A549 (cell line): ENCODE measurements at regions not wholly inside any gene's neighbourhood (a gene's known extent, or its start where the extent isn't known, plus 50 kb on each side); places are given as distances from the start of the nearest gene placed in this dataset.

ENCODE experiments used
- ATAC-seq, 2 experiments: fragments of 200-7000 bp in 1 of 2; fragments of >200 bp in 1 of 2; cut with Nextera tagmentation in 1 of 2; cut with Tn5 transposase in 1 of 2; 3 replicates each; pipeline versions ENCODE4 v1.8.0 to v1.9.1; 2018 to 2020; ENCODE audit warnings: mild to moderate bottlenecking in 1 of 2, moderate library complexity in 1 of 2
- CTCF ChIA-PET: fragments of 300-600 bp; sonication (Branson Sonifier 250); formaldehyde crosslinking; extraction: SDS; loops from one replicate; lab custom pipeline; 2021; ENCODE audit warnings: antibody characterized with exemption, inconsistent platforms; lab: Yijun Ruan, JAX
- POLR2A ChIA-PET: fragments of 350-600 bp; formaldehyde crosslinking; extraction: SDS; loops from one replicate; lab custom pipeline; 2021; ENCODE audit warnings: antibody characterized with exemption, inconsistent platforms; lab: Yijun Ruan, JAX
- DNase-seq, 2 experiments: peaks; one replicate each; pipeline versions ENCODE4 v3.0.0 to v3.0.0-alpha.2; 2011 to 2016; ENCODE audit warnings: low read depth in 1 of 2, low spot score in 1 of 2
- FAIRE-seq: peaks from 2 replicates; lab custom pipeline; 2011; peaks lifted over from hg19 to GRCh38; lab: Jason Lieb, UNC
- H3K27ac ChIP-seq, 2 experiments: fragments of >200 bp; sonication (Bioruptor Twin); formaldehyde crosslinking; 3 replicates each; pipeline ENCODE4 v1.5.1; 2016 to 2017
- H3K4me1 ChIP-seq: fragments of >200 bp; sonication (Bioruptor Twin); formaldehyde crosslinking; 3 replicates; pipeline ENCODE4 v1.6.1; 2016
- H3K4me2 ChIP-seq: fragments of >200 bp; sonication (Bioruptor Twin); formaldehyde crosslinking; 3 replicates; pipeline ENCODE4 v1.6.1; 2016
- H3K4me3 ChIP-seq: fragments of >200 bp; sonication (Bioruptor Twin); formaldehyde crosslinking; 3 replicates; pipeline ENCODE4 v1.5.1; 2016
- H3K9me3 ChIP-seq: fragments of >200 bp; sonication (Bioruptor Twin); formaldehyde crosslinking; 3 replicates; pipeline ENCODE4 v1.6.1; 2016
- ATOH8 ChIP-seq: fragments of 250-450 bp; sonication (Bioruptor Pico); IDR thresholded peaks from 2 replicates; pipeline ENCODE4 v1.5.0; 2020; ENCODE audit warnings: low read depth, mild to moderate bottlenecking, moderate library complexity
- CBX2 ChIP-seq: fragments of 200-600 bp; sonication (generic); IDR thresholded peaks from 2 replicates; pipeline ENCODE4 v1.6.1; 2016; ENCODE audit warnings: low read depth, mild to moderate bottlenecking, borderline replicate concordance
- CEBPB ChIP-seq, 2 experiments: fragments of >200 bp in 1 of 2; sonication (Bioruptor Twin) in 1 of 2; formaldehyde crosslinking in 1 of 2; IDR thresholded peaks; 2 replicates each; pipeline ENCODE4 v1.6.1; 2012 to 2016
- CTCF ChIP-seq: fragments of >200 bp; sonication (Bioruptor Twin); formaldehyde crosslinking; IDR thresholded peaks from 3 replicates; pipeline ENCODE4 v1.5.1; 2016
- EHMT2 ChIP-seq: fragments of 200-600 bp; sonication (generic); IDR thresholded peaks from 2 replicates; pipeline ENCODE4 v1.6.1; 2016; ENCODE audit warnings: antibody characterized with exemption, low read depth, mild to moderate bottlenecking, moderate library complexity
- ELK1 ChIP-seq: fragments of 150-350 bp; IDR thresholded peaks from 2 replicates; pipeline ENCODE4 v1.6.1; 2014; ENCODE audit warnings: low read depth, mild to moderate bottlenecking, low read length
- EP300 ChIP-seq, 2 experiments: fragments of >200 bp; sonication (Bioruptor Twin); formaldehyde crosslinking; IDR thresholded peaks; 2 replicates in 1 of 2; 3 replicates in 1 of 2; pipeline ENCODE4 v1.6.1; 2016 to 2017
- FOSL2 ChIP-seq, 2 experiments: fragments of 450-650 bp in 1 of 2; fragments of >200 bp in 1 of 2; sonication (Bioruptor Twin) in 1 of 2; formaldehyde crosslinking; IDR thresholded peaks; 2 replicates each; pipeline versions ENCODE4 v1.5.0 to v1.6.1; 2016 to 2020; ENCODE audit warnings: mild to moderate bottlenecking in 1 of 2, moderate library complexity in 1 of 2
- GATA3 ChIP-seq: IDR thresholded peaks from 2 replicates; pipeline ENCODE4 v1.6.1; 2012; ENCODE audit warnings: borderline replicate concordance
- HES2 ChIP-seq: fragments of >200 bp; sonication (Bioruptor Twin); formaldehyde crosslinking; IDR thresholded peaks from 2 replicates; pipeline ENCODE4 v1.6.1; 2016
- HMGXB4 ChIP-seq: fragments of 250-450 bp; sonication (Bioruptor Pico); IDR thresholded peaks from 2 replicates; pipeline ENCODE4 v1.5.0; 2021; ENCODE audit warnings: mild to moderate bottlenecking, moderate library complexity, borderline replicate concordance
- HOXB13 ChIP-seq: fragments of 250-450 bp; sonication (Bioruptor Pico); IDR thresholded peaks from 2 replicates; pipeline ENCODE4 v1.5.0; 2020; ENCODE audit warnings: low read depth, mild to moderate bottlenecking, moderate library complexity
- JUN ChIP-seq, 2 experiments: fragments of >200 bp; sonication (Bioruptor Twin); formaldehyde crosslinking; IDR thresholded peaks; 2 replicates in 1 of 2; 3 replicates in 1 of 2; pipeline ENCODE4 v1.6.1; 2016 to 2017
- MAFK ChIP-seq: fragments of 450-650 bp; IDR thresholded peaks from 2 replicates; pipeline ENCODE4 v1.6.1; 2014; ENCODE audit not compliant: partially characterized antibody
- NR3C1 ChIP-seq: fragments of >200 bp; sonication (Bioruptor Twin); formaldehyde crosslinking; IDR thresholded peaks from 3 replicates; pipeline ENCODE4 v1.6.1; 2017
- PBX3 ChIP-seq: IDR thresholded peaks from 2 replicates; pipeline ENCODE4 v1.6.1; 2012
- POLR2A ChIP-seq: IDR thresholded peaks from 2 replicates; pipeline ENCODE4 v1.6.1; 2012; ENCODE audit warnings: mild to moderate bottlenecking, low read length
- RAD21 ChIP-seq, 2 experiments: fragments of >200 bp in 1 of 2; sonication (Bioruptor Twin) in 1 of 2; formaldehyde crosslinking in 1 of 2; IDR thresholded peaks in 1 of 2; conservative IDR thresholded peaks in 1 of 2; 2 replicates in 1 of 2; 3 replicates in 1 of 2; pipeline ENCODE4 v1.6.1; 2012 to 2018; ENCODE audit warnings: inconsistent platforms in 1 of 2
- ZC3H11A ChIP-seq: fragments of 450-650 bp; IDR thresholded peaks from 2 replicates; pipeline ENCODE4 v1.6.1; 2014; ENCODE audit warnings: antibody characterized with exemption, mild to moderate bottlenecking
- ZFP36 ChIP-seq: fragments of 450-650 bp; IDR thresholded peaks from 2 replicates; pipeline ENCODE4 v1.6.1; 2014; ENCODE audit warnings: borderline replicate concordance; ENCODE audit not compliant: partially characterized antibody
- WGBS: methylation state at CpG from one replicate; pipeline ENCODE4 v1.1.6; 2017; ENCODE audit errors: missing lambda C conversion rate; 5-methylcytosine and 5-hydroxymethylcytosine counted together

GRCh38 chr18:48476550-48476917 lies 62.3 kb upstream of the CTIF start:
- Histone ChIP-seq H3K4me1 (peaks cover 8% of the 10 kb centered on the region), H3K9me3 (peaks cover 8% of the 10 kb centered on the region)
- no peak for DNase-seq
- CTCF ChIA-PET, result interaction anchor here (0.6 to 3.1 kb wide), 47 partner anchors 9 to 762 kb away, joined by 3 to 49 read pairs (median 5); no protein-coding TSS in a partner anchor
- FAIRE-seq, result no peak
- TF ChIP-seq MAFK, result no peak
- TF ChIP-seq ATOH8 (CRISPR knock-in tag), result no peak
- no peak for TF ChIP-seq HOXB13 (CRISPR knock-in tag)
- TF ChIP-seq CTCF, result no peak
- no peak for TF ChIP-seq ELK1
- no peak for TF ChIP-seq ZC3H11A
- TF ChIP-seq POLR2A, result no peak
- no peak for TF ChIP-seq CEBPB (IDR thresholded peaks at IDR 0.05)
- TF ChIP-seq HES2, result no peak
- no peak for TF ChIP-seq EP300 (IDR thresholded peaks at IDR 0.05)
- no peak for TF ChIP-seq GATA3
- TF ChIP-seq JUN (IDR thresholded peaks at IDR 0.05), result no peak
- no peak for TF ChIP-seq FOSL2 (IDR thresholded peaks at IDR 0.05)
- no peak for TF ChIP-seq FOSL2 (CRISPR knock-in tag; IDR thresholded peaks at IDR 0.05)
- no peak for TF ChIP-seq CBX2
- TF ChIP-seq ZFP36, result no peak
- TF ChIP-seq EHMT2, result no peak
- TF ChIP-seq PBX3, result no peak
- TF ChIP-seq NR3C1, result no peak
- no peak for TF ChIP-seq RAD21 (conservative IDR thresholded peaks at IDR 0.05 in 1 of 2, IDR thresholded peaks at IDR 0.05 in 1 of 2)
- no peak for TF ChIP-seq HMGXB4 (CRISPR knock-in tag)
- TF ChIP-seq, all 56 proteins: peak for 0
- Histone ChIP-seq H3K27ac (peak overlapping the region; percentile 58 to 60), H3K4me3 (no peak overlapping the region), H3K4me2 (peak overlapping the region; percentile 40)
- peak in 1 of 2 experiments; percentile 52; a peak in 4 of 6 replicates for ATAC-seq
- 84% methylated on average over 3 of the region's 3 CpGs for WGBS
- POLR2A ChIA-PET, result no interaction called here
